Fibroblast of villous mesenchyme (primary cell): ENCODE measurements at regions not wholly inside any gene's neighbourhood (a gene's known extent, or its start where the extent isn't known, plus 50 kb on each side); places are given as distances from the start of the nearest gene placed in this dataset.

ENCODE experiments used
- DNase-seq: peaks from one replicate; pipeline ENCODE4 v3.0.0-alpha.2; 2010; ENCODE audit warnings: low read depth
- H3K4me3 ChIP-seq: 2 replicates; pipeline ENCODE4 v1.5.1; 2011; ENCODE audit warnings: low read depth, mild to moderate bottlenecking, low read length
- TF ChIP-seq, protein P1 (sequence below): IDR thresholded peaks from 2 replicates; pipeline ENCODE4 v1.5.1; 2012; ENCODE audit warnings: low read depth, mild to moderate bottlenecking, low read length; ENCODE audit not compliant: insufficient read depth

DNA sequence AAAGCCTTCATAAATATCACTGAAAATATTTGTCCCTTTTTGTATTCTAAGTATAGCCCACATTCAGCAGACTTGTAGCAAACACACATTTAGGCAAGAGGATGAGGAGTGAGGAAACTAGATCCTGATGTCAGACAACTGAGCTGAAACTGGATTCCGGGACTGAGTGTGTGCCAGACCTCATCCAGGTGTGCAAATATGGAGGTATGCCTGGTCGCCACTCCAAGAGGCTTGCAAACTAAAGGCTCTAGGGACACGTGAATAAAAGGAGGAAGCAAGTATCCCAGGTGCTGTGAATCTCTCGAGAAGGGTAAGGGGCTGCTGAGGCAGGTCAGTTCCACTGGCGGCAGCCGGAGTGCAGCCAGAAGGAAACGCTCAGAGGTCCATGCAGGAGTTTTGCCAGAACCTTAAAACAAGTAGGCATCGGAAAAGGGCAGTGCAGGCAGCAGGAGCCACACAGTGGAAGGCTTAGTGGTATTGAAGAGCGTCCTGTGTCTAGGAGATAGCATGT, 77.4 kb upstream of the ALDH1B1 start:
- no peak overlapping the region for H3K4me3 ChIP-seq
- no peak for DNase-seq
- TF ChIP-seq, protein P1, sequence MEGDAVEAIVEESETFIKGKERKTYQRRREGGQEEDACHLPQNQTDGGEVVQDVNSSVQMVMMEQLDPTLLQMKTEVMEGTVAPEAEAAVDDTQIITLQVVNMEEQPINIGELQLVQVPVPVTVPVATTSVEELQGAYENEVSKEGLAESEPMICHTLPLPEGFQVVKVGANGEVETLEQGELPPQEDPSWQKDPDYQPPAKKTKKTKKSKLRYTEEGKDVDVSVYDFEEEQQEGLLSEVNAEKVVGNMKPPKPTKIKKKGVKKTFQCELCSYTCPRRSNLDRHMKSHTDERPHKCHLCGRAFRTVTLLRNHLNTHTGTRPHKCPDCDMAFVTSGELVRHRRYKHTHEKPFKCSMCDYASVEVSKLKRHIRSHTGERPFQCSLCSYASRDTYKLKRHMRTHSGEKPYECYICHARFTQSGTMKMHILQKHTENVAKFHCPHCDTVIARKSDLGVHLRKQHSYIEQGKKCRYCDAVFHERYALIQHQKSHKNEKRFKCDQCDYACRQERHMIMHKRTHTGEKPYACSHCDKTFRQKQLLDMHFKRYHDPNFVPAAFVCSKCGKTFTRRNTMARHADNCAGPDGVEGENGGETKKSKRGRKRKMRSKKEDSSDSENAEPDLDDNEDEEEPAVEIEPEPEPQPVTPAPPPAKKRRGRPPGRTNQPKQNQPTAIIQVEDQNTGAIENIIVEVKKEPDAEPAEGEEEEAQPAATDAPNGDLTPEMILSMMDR, result no peak

DNA sequence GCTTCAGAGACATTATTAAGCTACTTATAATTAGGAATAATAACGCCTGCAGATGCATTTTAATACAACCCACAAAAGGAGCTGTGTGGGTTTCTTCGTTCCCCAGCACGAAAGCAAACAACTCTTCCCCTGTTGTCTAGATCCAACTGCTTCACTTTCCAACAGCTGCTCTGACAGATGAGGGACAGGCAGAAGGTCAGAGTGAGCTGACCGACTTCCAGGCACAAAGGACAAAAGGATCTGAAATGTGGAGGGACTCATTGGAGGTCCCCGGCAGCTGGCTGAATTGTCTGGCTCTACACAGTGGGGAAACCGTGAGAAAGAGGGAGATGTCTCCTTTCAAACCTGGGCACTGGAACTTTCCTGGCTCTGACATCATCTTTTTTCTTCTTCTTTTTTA, 79.1 kb upstream of the ALDH1B1 start:
- DNase-seq, result no peak
- no peak overlapping the region for H3K4me3 ChIP-seq
- TF ChIP-seq, protein P1, result no peak

DNA sequence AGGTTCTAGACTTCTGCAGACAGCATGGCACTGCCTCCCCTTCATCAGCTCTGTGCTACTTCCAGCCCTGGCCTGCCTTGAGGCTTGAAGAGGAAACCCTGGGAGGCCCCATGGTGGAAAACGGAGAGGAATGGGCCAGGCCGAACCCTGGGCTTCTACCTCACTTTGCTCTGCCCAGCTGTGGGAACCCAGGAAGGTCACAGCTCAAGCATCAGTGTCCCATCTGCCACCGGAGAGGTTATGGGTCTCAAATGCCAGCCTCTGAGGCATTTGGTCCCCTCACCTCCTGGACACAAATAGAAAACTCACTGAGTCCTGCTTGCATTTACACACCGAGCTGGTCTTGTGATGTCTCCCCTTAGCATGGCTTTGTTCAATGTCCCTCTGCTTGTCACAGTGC, 80.1 kb upstream of the ALDH1B1 start:
- no peak for DNase-seq
- H3K4me3 ChIP-seq, result no peak overlapping the region
- TF ChIP-seq, protein P1, result no peak

DNA sequence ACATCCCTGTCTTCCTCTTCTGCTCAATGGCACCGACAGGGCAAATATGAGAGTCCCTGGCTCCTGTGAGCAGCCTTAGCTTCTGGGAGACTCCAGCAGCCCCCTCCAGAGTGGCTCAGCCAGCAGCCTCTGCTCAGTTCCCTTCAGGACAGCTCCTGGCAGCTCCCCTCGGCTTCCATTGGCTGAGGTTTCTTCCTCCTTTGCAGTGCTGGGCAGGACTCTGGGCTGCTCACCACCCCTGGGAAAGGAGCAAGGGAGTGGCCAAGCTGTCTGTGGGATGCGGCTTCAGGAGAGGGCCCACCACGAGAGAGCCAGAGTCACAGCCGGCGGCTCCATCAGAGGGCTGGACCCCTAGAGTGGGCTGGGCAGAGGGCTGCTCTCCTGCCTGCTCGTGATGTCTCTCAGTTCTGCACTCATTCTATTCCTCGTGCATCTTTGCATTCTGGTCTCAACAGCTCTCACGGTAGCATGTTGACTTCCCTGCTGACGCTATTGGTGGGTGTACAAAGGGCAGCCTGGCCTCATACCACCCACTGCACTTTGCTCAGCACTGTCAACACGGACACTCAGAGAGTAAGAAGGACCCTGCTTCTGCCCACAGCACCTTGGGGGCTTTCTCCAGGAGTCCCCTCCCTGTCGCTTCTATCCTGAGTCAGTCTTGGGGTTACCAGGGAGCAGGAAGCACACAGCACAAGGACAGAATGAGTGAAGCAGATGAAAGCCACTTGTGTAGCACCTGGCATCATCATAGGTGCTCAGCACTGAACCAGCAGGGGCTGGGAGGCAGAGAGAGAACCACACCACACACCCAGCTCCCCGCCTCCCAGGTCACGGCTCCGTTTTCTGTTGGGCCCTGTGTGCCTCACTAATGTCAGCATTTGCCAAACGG, 80.9 kb upstream of the ALDH1B1 start:
- TF ChIP-seq, protein P1, result no peak
- no peak for DNase-seq
- H3K4me3 ChIP-seq, result no peak overlapping the region

DNA sequence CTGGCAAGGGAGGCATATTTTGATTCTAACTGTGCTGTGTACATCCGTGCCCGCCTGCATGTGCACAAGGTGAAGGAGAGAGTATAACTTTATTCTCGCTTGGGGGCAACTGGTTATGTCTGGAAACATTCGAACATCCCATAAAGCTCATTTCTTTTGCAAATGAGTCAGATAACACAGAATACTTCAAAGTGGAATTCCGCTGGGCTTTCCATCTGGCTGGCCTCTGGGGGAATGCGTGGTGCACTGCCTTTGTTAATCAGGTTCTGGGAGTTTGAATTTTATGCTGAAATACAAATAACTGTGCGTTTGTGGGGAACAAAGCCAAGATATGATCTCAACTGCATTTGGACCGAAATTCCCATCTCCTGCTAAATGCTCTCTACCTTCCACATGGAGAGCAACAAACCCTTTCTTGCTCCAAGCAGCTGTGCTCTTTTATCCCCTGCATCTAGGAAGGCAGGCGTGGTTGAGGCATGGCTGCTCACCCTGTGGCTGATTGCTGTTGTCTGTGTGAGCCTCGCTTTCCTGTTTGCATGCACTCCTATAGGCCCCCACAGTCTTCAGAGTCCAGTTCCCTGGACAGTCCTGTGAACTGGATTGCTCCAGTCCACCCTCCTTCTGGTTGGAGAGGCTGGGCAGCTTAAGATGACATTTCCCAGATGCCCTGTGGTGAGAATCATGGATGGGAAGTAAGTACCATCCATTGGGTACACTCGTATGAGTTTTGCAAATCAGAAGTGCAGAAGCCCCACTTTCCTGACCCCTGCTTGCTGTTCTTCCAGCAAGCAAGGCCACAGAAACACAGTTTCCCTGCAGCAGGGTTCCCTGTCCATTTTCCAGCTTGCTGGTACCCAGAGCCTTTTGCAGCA, 82.9 kb upstream of the ALDH1B1 start:
- TF ChIP-seq, protein P1, result no peak
- DNase-seq, result no peak
- H3K4me3 ChIP-seq, result no peak overlapping the region

DNA sequence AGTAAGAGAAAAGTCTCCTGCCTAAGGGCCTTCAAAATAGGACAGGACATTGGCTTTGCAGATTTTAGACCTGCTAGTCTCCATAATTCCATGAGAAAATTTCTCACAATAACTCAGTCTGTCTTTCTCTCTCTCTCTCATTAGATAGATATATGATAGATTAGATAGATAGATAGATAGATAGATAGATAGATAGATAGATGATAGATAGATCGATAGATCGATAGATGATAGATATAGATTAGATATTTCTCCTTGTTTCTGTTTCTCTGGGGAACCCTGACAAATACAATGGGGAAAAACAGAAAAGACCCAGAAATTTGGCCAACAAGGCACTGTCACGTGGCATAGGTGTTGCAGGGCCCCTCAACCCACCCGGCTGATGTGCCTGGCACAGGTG, 84.4 kb upstream of the ALDH1B1 start:
- no peak overlapping the region for H3K4me3 ChIP-seq
- TF ChIP-seq, protein P1, result no peak
- DNase-seq, result no peak
